ENCODE measurements at regions not wholly inside any gene's neighbourhood (a gene's known extent, or its start where the extent isn't known, plus 50 kb on each side); places are given as distances from the start of the nearest gene placed in this dataset.

GRCh38 chr4:27602172-27602571 is 741.5 kb downstream of the STIM2 start:
- H3K4me3 ChIP-seq (ENCODE audit: low read depth in 2 of 2, low read length in 1 of 2) = no peak overlapping the region
- ChIA-PET POLR2A (no interaction called here), CTCF (no interaction called here)
- H3K9me2 ChIP-seq = no peaks in the 10 kb centered on the region
- no peaks in the 10 kb centered on the region for H3K27me3 ChIP-seq (ENCODE audit: insufficient read depth)
- no peaks in the 10 kb centered on the region for H3K4me1 ChIP-seq (ENCODE audit: control insufficient read depth in 1 of 2, insufficient read depth in 2 of 2, low read depth in 1 of 2, low read length in 1 of 2)
- no peaks in the 10 kb centered on the region for H3K79me2 ChIP-seq (ENCODE audit: insufficient read depth)
- no peak overlapping the region for H3K4me2 ChIP-seq
- H3K27ac ChIP-seq (ENCODE audit: low read depth in 2 of 2, low read length in 1 of 2) = no peak overlapping the region
- no peaks in the 10 kb centered on the region for H3K9me3 ChIP-seq
- H3F3A ChIP-seq (replicated peaks; ENCODE audit: insufficient read depth) = no peaks in the 10 kb centered on the region
- no peak overlapping the region for H2AFZ ChIP-seq (ENCODE audit: low read depth)
- H4K20me1 ChIP-seq (ENCODE audit: insufficient read depth) = no peaks in the 10 kb centered on the region
- DNase-seq = no peak
- H3K9ac ChIP-seq = no peak overlapping the region
- no peaks in the 10 kb centered on the region for H3K36me3 ChIP-seq (replicated peaks in 1 of 2; ENCODE audit: control insufficient read depth in 1 of 2, insufficient read depth in 2 of 2, low read length in 1 of 2)
- TF ChIP-seq GATA2 (CRISPR knock-in tag; IDR thresholded peaks at IDR 0.05) (no peak), RCOR1 (IDR thresholded peaks at IDR 0.05; ENCODE audit: low read length) (no peak), USF1 (IDR thresholded peaks at IDR 0.05; ENCODE audit: borderline replicate concordance, low read depth) (no peak), TAF1 (IDR thresholded peaks at IDR 0.05; ENCODE audit: borderline replicate concordance, low read depth, low read length) (no peak), FOXJ3 (CRISPR knock-in tag; IDR thresholded peaks at IDR 0.05) (no peak), POLR2AphosphoS5 (IDR thresholded peaks at IDR 0.05; ENCODE audit: low read depth, low read length) (no peak), MEF2A (IDR thresholded peaks at IDR 0.05; ENCODE audit: borderline replicate concordance, low read depth) (no peak), REST (IDR thresholded peaks at IDR 0.05; ENCODE audit: low read depth, low read length) (no peak), ZBTB33 (IDR thresholded peaks at IDR 0.05; ENCODE audit: borderline replicate concordance, low read depth) (no peak), YY1 (IDR thresholded peaks at IDR 0.05; ENCODE audit: low read depth) (no peak)

GRCh38 chr4:27604692-27605091 is 744.1 kb downstream of the STIM2 start:
- CTCF ChIA-PET = no interaction called here
- WGBS (ENCODE audit: low lambda C conversion rate) = 1% methylated on average over 3 of the region's 3 CpGs
- TF ChIP-seq RFX5 (IDR thresholded peaks at IDR 0.05; ENCODE audit: low read length) = no peak
- no peak for TF ChIP-seq NFIC (IDR thresholded peaks at IDR 0.05; ENCODE audit: borderline replicate concordance)
- no peak for TF ChIP-seq SIN3A (IDR thresholded peaks at IDR 0.05; ENCODE audit: borderline replicate concordance, low read depth, low read length)
- no peak for TF ChIP-seq MEF2A (IDR thresholded peaks at IDR 0.05; ENCODE audit: borderline replicate concordance, low read depth)
- no peak for TF ChIP-seq EZH2phosphoT487 (IDR thresholded peaks at IDR 0.05; ENCODE audit: borderline replicate concordance, low read depth)
- no peak for TF ChIP-seq RCOR1 (IDR thresholded peaks at IDR 0.05; ENCODE audit: low read length)
- TF ChIP-seq YY1 (IDR thresholded peaks at IDR 0.05; ENCODE audit: low read depth) = no peak
- no peak for TF ChIP-seq FOXM1 (IDR thresholded peaks at IDR 0.05; ENCODE audit: low read depth)
- no peak for TF ChIP-seq CTCF (IDR thresholded peaks at IDR 0.05)
- no peak for TF ChIP-seq CHD2 (IDR thresholded peaks at IDR 0.05; ENCODE audit: low read length, partially characterized antibody)
- no peak for TF ChIP-seq TCF12 (IDR thresholded peaks at IDR 0.05)

More at GRCh38 chr4:27604692-27605091, 744.1 kb downstream of the STIM2 start:
- Histone ChIP-seq H3K79me2 (ENCODE audit: insufficient read depth) (no peaks in the 10 kb centered on the region), H3K27ac (ENCODE audit: low read depth in 2 of 2, low read length in 1 of 2) (no peak overlapping the region), H3K9me2 (no peaks in the 10 kb centered on the region), H4K20me1 (ENCODE audit: insufficient read depth) (no peaks in the 10 kb centered on the region), H3K27me3 (ENCODE audit: insufficient read depth) (no peaks in the 10 kb centered on the region), H3K4me3 (ENCODE audit: low read depth in 2 of 2, low read length in 1 of 2) (no peak overlapping the region), H3K36me3 (replicated peaks in 1 of 2; ENCODE audit: control insufficient read depth in 1 of 2, insufficient read depth in 2 of 2, low read length in 1 of 2) (no peaks in the 10 kb centered on the region), H2AFZ (ENCODE audit: low read depth) (no peak overlapping the region), H3F3A (replicated peaks; ENCODE audit: insufficient read depth) (no peaks in the 10 kb centered on the region), H3K9me3 (no peaks in the 10 kb centered on the region), H3K9ac (no peak overlapping the region), H3K4me1 (ENCODE audit: control insufficient read depth in 1 of 2, insufficient read depth in 2 of 2, low read depth in 1 of 2, low read length in 1 of 2) (no peaks in the 10 kb centered on the region), H3K4me2 (no peak overlapping the region)
- POLR2A ChIA-PET = no interaction called here
- DNase-seq = no peak

Data from SK-N-SH (cell line).